Mesenchymal stem cell (in vitro differentiated cells and primary cell): ENCODE measurements at regions not wholly inside any gene's neighbourhood (a gene's known extent, or its start where the extent isn't known, plus 50 kb on each side); places are given as distances from the start of the nearest gene placed in this dataset.

Source experiments
- DNase-seq: peaks from one replicate; pipeline ENCODE4 v3.0.0-alpha.2; 2013
- H2AFZ ChIP-seq: one replicate; pipeline ENCODE4 v1.6.1; 2013; ENCODE audit warnings: low read depth, mild to moderate bottlenecking, control low read depth, inconsistent platforms, low read length, moderate library complexity
- H2AK5ac ChIP-seq: 2 replicates; pipeline ENCODE4 v1.6.1; 2013; ENCODE audit warnings: low read length, moderate library complexity, mild to moderate bottlenecking, inconsistent platforms; ENCODE audit not compliant: severe bottlenecking
- H2BK120ac ChIP-seq: one replicate; pipeline ENCODE4 v1.6.1; 2013; ENCODE audit warnings: low read depth, mild to moderate bottlenecking, inconsistent platforms, low read length, moderate library complexity
- H2BK12ac ChIP-seq, 2 experiments: one replicate each; pipeline ENCODE4 v1.6.1; 2013; ENCODE audit warnings: inconsistent platforms in 2 of 2, low read length in 2 of 2, mild to moderate bottlenecking in 2 of 2, moderate library complexity in 2 of 2, control low read depth in 1 of 2
- H2BK15ac ChIP-seq: one replicate; pipeline ENCODE4 v1.6.1; 2013; ENCODE audit warnings: mild to moderate bottlenecking, low read depth, inconsistent platforms; ENCODE audit not compliant: poor library complexity, severe bottlenecking
- H2BK5ac ChIP-seq: 2 replicates; pipeline ENCODE4 v1.6.1; 2013; ENCODE audit warnings: low read depth, mild to moderate bottlenecking, low read length, control low read depth, inconsistent platforms; ENCODE audit not compliant: poor library complexity, severe bottlenecking
- H3K14ac ChIP-seq, 2 experiments: one replicate each; pipeline ENCODE4 v1.6.1; 2013; ENCODE audit warnings: inconsistent platforms in 2 of 2, low read length in 2 of 2, control low read depth in 1 of 2, mild to moderate bottlenecking in 1 of 2, moderate library complexity in 1 of 2
- H3K18ac ChIP-seq, 2 experiments: one replicate each; pipeline ENCODE4 v1.6.1; 2013; ENCODE audit warnings: inconsistent platforms in 2 of 2, low read length in 2 of 2, control low read depth in 1 of 2, low read depth in 1 of 2, mild to moderate bottlenecking in 1 of 2
- H3K23ac ChIP-seq, 2 experiments: one replicate each; pipeline ENCODE4 v1.6.1; 2013; ENCODE audit warnings: inconsistent platforms in 2 of 2, low read length in 2 of 2, mild to moderate bottlenecking in 2 of 2, moderate library complexity in 2 of 2, control low read depth in 1 of 2
- H3K27ac ChIP-seq: 2 replicates; pipeline ENCODE4 v1.5.1; 2013; ENCODE audit warnings: mild to moderate bottlenecking, moderate library complexity, low read length, control low read depth, inconsistent platforms; ENCODE audit not compliant: poor library complexity, severe bottlenecking
- H3K27me3 ChIP-seq, 2 experiments: 2 replicates each; pipeline versions ENCODE4 v1.6.1 to v1.7.0; 2013; ENCODE audit warnings: low read length in 2 of 2, mild to moderate bottlenecking in 2 of 2, moderate library complexity in 2 of 2, control low read depth in 1 of 2, inconsistent platforms in 1 of 2; ENCODE audit not compliant: control insufficient read depth in 1 of 2, insufficient read depth in 1 of 2
- H3K36me3 ChIP-seq, 2 experiments: 2 replicates each; pipeline versions ENCODE4 v1.6.1 to v1.7.0; 2013; ENCODE audit warnings: low read length in 2 of 2, control low read depth in 1 of 2, inconsistent platforms in 1 of 2, low read depth in 1 of 2, mild to moderate bottlenecking in 1 of 2; ENCODE audit not compliant: insufficient read depth in 2 of 2, control insufficient read depth in 1 of 2
- H3K4ac ChIP-seq, 2 experiments: one replicate each; pipeline ENCODE4 v1.6.1; 2013; ENCODE audit warnings: inconsistent platforms in 2 of 2, low read length in 2 of 2, mild to moderate bottlenecking in 2 of 2, moderate library complexity in 2 of 2, control low read depth in 1 of 2, low read depth in 1 of 2
- H3K4me1 ChIP-seq: 2 replicates; pipeline ENCODE4 v1.6.1; 2013; ENCODE audit warnings: low read depth, low read length, control low read depth; ENCODE audit not compliant: control insufficient read depth, insufficient read depth
- H3K4me2 ChIP-seq: 2 replicates; pipeline ENCODE4 v1.6.1; 2013; ENCODE audit warnings: low read length, mild to moderate bottlenecking, inconsistent platforms; ENCODE audit not compliant: poor library complexity, severe bottlenecking
- H3K4me3 ChIP-seq, 2 experiments: 2 replicates each; pipeline versions ENCODE4 v1.5.1 to v1.7.0; 2013; ENCODE audit warnings: low read length in 2 of 2, mild to moderate bottlenecking in 2 of 2, control low read depth in 1 of 2, low read depth in 1 of 2; ENCODE audit not compliant: insufficient read depth in 1 of 2
- H3K79me1 ChIP-seq: replicated peaks from 2 replicates; pipeline ENCODE4 v1.6.1; 2013; ENCODE audit warnings: mild to moderate bottlenecking, control low read depth, low read length, inconsistent platforms; ENCODE audit not compliant: poor library complexity, severe bottlenecking
- H3K9ac ChIP-seq: 2 replicates; pipeline ENCODE4 v1.7.0; 2013; ENCODE audit warnings: mild to moderate bottlenecking, low read length, moderate library complexity
- H3K9me3 ChIP-seq: 2 replicates; pipeline ENCODE4 v1.7.0; 2013; ENCODE audit warnings: mild to moderate bottlenecking, low read length; ENCODE audit not compliant: control insufficient read depth
- H4K8ac ChIP-seq: one replicate; pipeline ENCODE4 v1.6.1; 2013; ENCODE audit warnings: inconsistent platforms, mild to moderate bottlenecking, low read length, moderate library complexity
- H4K91ac ChIP-seq: one replicate; pipeline ENCODE4 v1.6.1; 2013; ENCODE audit warnings: mild to moderate bottlenecking, low read length, inconsistent platforms
- WGBS: methylation state at CpG from one replicate; pipeline ENCODE4 v1.1.7; 2013; ENCODE audit warnings: mixed read lengths; 5-methylcytosine and 5-hydroxymethylcytosine counted together

- Histone ChIP-seq H2BK15ac (no peak overlapping the region), H3K9me3 (no peaks in the 10 kb centered on the region), H3K23ac (no peak overlapping the region), H2AFZ (no peak overlapping the region), H3K18ac (no peak overlapping the region), H2BK5ac (no peak overlapping the region), H2BK12ac (no peak overlapping the region), H3K14ac (no peak overlapping the region), H3K79me1 (no peaks in the 10 kb centered on the region), H2AK5ac (no peak overlapping the region), H4K8ac (no peak overlapping the region), H3K36me3 (no peaks in the 10 kb centered on the region), H3K9ac (no peak overlapping the region), H3K4me3 (no peak overlapping the region), H4K91ac (no peak overlapping the region), H2BK120ac (no peak overlapping the region), H3K27me3 (no peaks in the 10 kb centered on the region), H3K27ac (no peak overlapping the region), H3K4ac (no peak overlapping the region), H3K4me1 (no peaks in the 10 kb centered on the region), H3K4me2 (no peak overlapping the region)
- no CpG with 5 or more reads among the region's 1 CpG for WGBS
- DNase-seq, result no peak
Observed at GRCh38 chr12:104870797-104871196, 87.3 kb downstream of the SLC41A2 start.

DNA sequence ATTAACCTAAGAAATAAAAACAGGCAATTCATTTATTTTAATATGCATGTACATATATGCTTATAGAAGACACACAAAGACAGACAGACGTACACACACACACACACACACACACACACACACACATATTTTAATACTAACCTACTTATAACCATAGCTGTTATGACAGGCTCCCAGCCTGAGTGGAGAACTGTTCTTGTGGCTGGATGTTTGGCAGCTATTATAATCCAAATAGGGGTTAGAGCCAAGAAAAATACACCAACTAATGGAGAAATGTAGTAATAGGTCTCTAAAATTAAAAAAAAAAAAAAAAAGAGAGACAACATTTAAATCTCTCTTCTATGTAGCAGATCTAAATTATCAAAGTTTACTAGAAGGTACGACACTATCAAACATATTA lies 91.8 kb downstream of the SLC41A2 start:
- no CpG with 5 or more reads among the region's 2 CpGs for WGBS
- no peaks in the 10 kb centered on the region for H3K79me1 ChIP-seq
- H2BK5ac ChIP-seq, result no peak overlapping the region
- H3K27me3 ChIP-seq, result no peaks in the 10 kb centered on the region
- no peak overlapping the region for H3K9ac ChIP-seq
- H3K14ac ChIP-seq, result no peak overlapping the region
- H2AFZ ChIP-seq, result no peak overlapping the region
- H3K4me2 ChIP-seq, result no peak overlapping the region
- no peak overlapping the region for H3K23ac ChIP-seq
- no peaks in the 10 kb centered on the region for H3K4me1 ChIP-seq
- DNase-seq, result no peak
- H2AK5ac ChIP-seq, result no peak overlapping the region
- no peak overlapping the region for H3K4ac ChIP-seq
- H2BK15ac ChIP-seq, result no peak overlapping the region
- H3K27ac ChIP-seq, result no peak overlapping the region
- no peak overlapping the region for H2BK12ac ChIP-seq
- H4K91ac ChIP-seq, result no peak overlapping the region
- H3K4me3 ChIP-seq, result no peak overlapping the region
- no peak overlapping the region for H4K8ac ChIP-seq
- H3K18ac ChIP-seq, result no peak overlapping the region
- no peak overlapping the region for H2BK120ac ChIP-seq
- no peaks in the 10 kb centered on the region for H3K9me3 ChIP-seq
- no peaks in the 10 kb centered on the region for H3K36me3 ChIP-seq

GRCh38 chr12:104865080-104865479 lies 93.0 kb downstream of the SLC41A2 start:
- H2BK120ac ChIP-seq, result no peak overlapping the region
- H3K27me3 ChIP-seq, result no peaks in the 10 kb centered on the region
- H3K79me1 ChIP-seq, result no peaks in the 10 kb centered on the region
- no peak overlapping the region for H2BK12ac ChIP-seq
- H4K91ac ChIP-seq, result no peak overlapping the region
- no peaks in the 10 kb centered on the region for H3K9me3 ChIP-seq
- H2AK5ac ChIP-seq, result no peak overlapping the region
- H3K36me3 ChIP-seq, result no peaks in the 10 kb centered on the region
- no peak overlapping the region for H2AFZ ChIP-seq
- no peak overlapping the region for H3K18ac ChIP-seq
- H2BK15ac ChIP-seq, result no peak overlapping the region
- no peak overlapping the region for H3K4me3 ChIP-seq
- no peak overlapping the region for H3K4me2 ChIP-seq
- H4K8ac ChIP-seq, result no peak overlapping the region
- no peak overlapping the region for H3K4ac ChIP-seq
- no peak overlapping the region for H3K9ac ChIP-seq
- no peak overlapping the region for H3K23ac ChIP-seq
- no peak overlapping the region for H2BK5ac ChIP-seq
- no CpG with 5 or more reads among the region's 1 CpG for WGBS
- H3K4me1 ChIP-seq, result no peaks in the 10 kb centered on the region
- no peak for DNase-seq
- H3K27ac ChIP-seq, result no peak overlapping the region
- no peak overlapping the region for H3K14ac ChIP-seq

- Histone ChIP-seq H3K27ac (no peak overlapping the region), H3K9ac (no peak overlapping the region)
Observed at GRCh38 chr12:104864668-104865067, 93.4 kb downstream of the SLC41A2 start.

More at GRCh38 chr12:104864668-104865067, 93.4 kb downstream of the SLC41A2 start:
- no peak overlapping the region for H2AFZ ChIP-seq
- no peak overlapping the region for H3K23ac ChIP-seq
- H3K36me3 ChIP-seq, result no peaks in the 10 kb centered on the region
- no peak for DNase-seq
- no peak overlapping the region for H4K91ac ChIP-seq
- no peak overlapping the region for H3K4me3 ChIP-seq
- no peaks in the 10 kb centered on the region for H3K27me3 ChIP-seq
- H4K8ac ChIP-seq, result no peak overlapping the region
- no peaks in the 10 kb centered on the region for H3K79me1 ChIP-seq
- H2BK120ac ChIP-seq, result no peak overlapping the region
- H3K9me3 ChIP-seq, result no peaks in the 10 kb centered on the region
- no peak overlapping the region for H2BK12ac ChIP-seq
- H2AK5ac ChIP-seq, result no peak overlapping the region
- H3K4ac ChIP-seq, result no peak overlapping the region
- no peak overlapping the region for H2BK5ac ChIP-seq
- H3K14ac ChIP-seq, result no peak overlapping the region
- H3K18ac ChIP-seq, result no peak overlapping the region
- no peaks in the 10 kb centered on the region for H3K4me1 ChIP-seq
- no peak overlapping the region for H2BK15ac ChIP-seq
- H3K4me2 ChIP-seq, result no peak overlapping the region
